ENCODE measurements at regions not wholly inside any gene's neighbourhood (a gene's known extent, or its start where the extent isn't known, plus 50 kb on each side); places are given as distances from the start of the nearest gene placed in this dataset.

- Histone ChIP-seq H3K27me3 (ENCODE audit: insufficient read depth, low read depth) (no peaks in the 10 kb centered on the region), H3K36me3 (ENCODE audit: low read depth) (no peaks in the 10 kb centered on the region), H3K4me1 (replicated peaks; ENCODE audit: insufficient read depth) (no peaks in the 10 kb centered on the region), H3K4me3 (no peak overlapping the region), H3F3A (ENCODE audit: insufficient read depth, low read depth) (no peaks in the 10 kb centered on the region), H3K4me2 (no peak overlapping the region), H3K79me2 (ENCODE audit: low read depth) (no peaks in the 10 kb centered on the region), H3K27ac (no peak overlapping the region), H3K9me2 (ENCODE audit: insufficient read depth) (no peaks in the 10 kb centered on the region), H3K9me3 (ENCODE audit: insufficient read depth, low read depth) (peaks cover 3% of the 10 kb centered on the region; the same call in 1 of the 2 replicates), H4K20me1 (ENCODE audit: insufficient read depth) (no peaks in the 10 kb centered on the region), H2AFZ (no peak overlapping the region)
- DNase-seq, result no peak
- TF ChIP-seq CTCF (conservative IDR thresholded peaks at IDR 0.05) (no peak), EZH2 (IDR thresholded peaks at IDR 0.05; ENCODE audit: low read depth) (no peak)
- POLR2A ChIA-PET (ENCODE audit: unreplicated experiment), result no interaction called here
- CTCF ChIA-PET, result no interaction called here
- intact Hi-C loops (cut with micrococcal nuclease; ENCODE audit: unreplicated experiment), result no loop called here
- no TSS peak for BruUV-seq (replicated peaks)
Observed at GRCh38 chr16:22753451-22753850, 60.5 kb upstream of the HS3ST2 start.

DNA sequence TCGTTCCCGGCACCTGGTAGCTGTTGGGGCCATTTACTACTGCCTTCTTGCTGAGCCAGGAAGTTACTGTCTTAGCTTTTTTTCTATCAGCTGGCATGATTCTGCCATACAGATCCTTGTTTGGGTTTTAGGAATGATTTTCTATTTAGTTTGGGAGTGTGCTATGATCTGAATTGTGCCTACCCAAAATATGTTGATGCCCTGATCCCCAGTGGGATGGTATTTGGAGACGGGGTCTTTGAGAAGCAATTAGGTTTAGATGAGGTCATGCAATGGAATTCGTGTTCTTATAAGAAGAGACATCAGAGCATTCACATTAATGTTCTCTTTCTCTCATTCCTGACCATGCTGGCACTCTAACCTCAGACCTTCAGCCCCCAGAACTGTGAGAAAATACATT, 59.4 kb upstream of the HS3ST2 start:
- no TSS peak for BruUV-seq (replicated peaks)
- H4K20me1 ChIP-seq (ENCODE audit: insufficient read depth), result no peaks in the 10 kb centered on the region
- H3K4me1 ChIP-seq (replicated peaks; ENCODE audit: insufficient read depth), result no peaks in the 10 kb centered on the region
- H2AFZ ChIP-seq, result no peak overlapping the region
- H3K27ac ChIP-seq, result no peak overlapping the region
- TF ChIP-seq CTCF (conservative IDR thresholded peaks at IDR 0.05), result no peak
- TF ChIP-seq EZH2 (IDR thresholded peaks at IDR 0.05; ENCODE audit: low read depth), result no peak
- no peaks in the 10 kb centered on the region for H3K79me2 ChIP-seq (ENCODE audit: low read depth)
- H3K9me3 ChIP-seq (ENCODE audit: insufficient read depth, low read depth), result peaks cover 3% of the 10 kb centered on the region; the same call in 1 of the 2 replicates
- no peaks in the 10 kb centered on the region for H3K36me3 ChIP-seq (ENCODE audit: low read depth)
- intact Hi-C loops (cut with micrococcal nuclease; ENCODE audit: unreplicated experiment), result no loop called here
- no peak overlapping the region for H3K4me3 ChIP-seq
- ChIA-PET POLR2A (ENCODE audit: unreplicated experiment) (no interaction called here), CTCF (no interaction called here)
- no peaks in the 10 kb centered on the region for H3F3A ChIP-seq (ENCODE audit: insufficient read depth, low read depth)
- H3K4me2 ChIP-seq, result no peak overlapping the region
- DNase-seq, result no peak
- H3K27me3 ChIP-seq (ENCODE audit: insufficient read depth, low read depth), result no peaks in the 10 kb centered on the region
- H3K9me2 ChIP-seq (ENCODE audit: insufficient read depth), result no peaks in the 10 kb centered on the region

GRCh38 chr16:22757202-22757601, 56.8 kb upstream of the HS3ST2 start:
- Histone ChIP-seq H4K20me1 (ENCODE audit: insufficient read depth) (no peaks in the 10 kb centered on the region), H3K4me1 (replicated peaks; ENCODE audit: insufficient read depth) (no peaks in the 10 kb centered on the region), H3K4me3 (no peak overlapping the region), H3K4me2 (no peak overlapping the region), H3F3A (ENCODE audit: insufficient read depth, low read depth) (no peaks in the 10 kb centered on the region), H3K27ac (no peak overlapping the region), H3K9me3 (ENCODE audit: insufficient read depth, low read depth) (peaks cover 3% of the 10 kb centered on the region; the same call in 1 of the 2 replicates), H3K27me3 (ENCODE audit: insufficient read depth, low read depth) (no peaks in the 10 kb centered on the region), H3K36me3 (ENCODE audit: low read depth) (no peaks in the 10 kb centered on the region), H3K9me2 (ENCODE audit: insufficient read depth) (no peaks in the 10 kb centered on the region), H2AFZ (no peak overlapping the region), H3K79me2 (ENCODE audit: low read depth) (no peaks in the 10 kb centered on the region)
- ChIA-PET CTCF (no interaction called here), POLR2A (ENCODE audit: unreplicated experiment) (no interaction called here)
- no peak for DNase-seq
- no TSS peak for BruUV-seq (replicated peaks)
- intact Hi-C loops (cut with micrococcal nuclease; ENCODE audit: unreplicated experiment), result no loop called here
- TF ChIP-seq EZH2 (IDR thresholded peaks at IDR 0.05; ENCODE audit: low read depth) (no peak), CTCF (conservative IDR thresholded peaks at IDR 0.05) (no peak)
